ENCODE measurements at regions not wholly inside any gene's neighbourhood (a gene's known extent, or its start where the extent isn't known, plus 50 kb on each side); places are given as distances from the start of the nearest gene placed in this dataset.
"Not testable (repeated sequence)": the region's sequence is repeated elsewhere in the genome, so short reads cannot be mapped to it uniquely, and the experiment has no call there.

- H3K36me3 Mint-ChIP-seq (ENCODE audit: low read depth) = no peaks in the 10 kb centered on the region
- H3K4me1 Mint-ChIP-seq = no peaks in the 10 kb centered on the region
- DNase-seq = no peak
- H3K9me3 ChIP-seq (ENCODE audit: control insufficient read depth, low read length, poor library complexity, severe bottlenecking) = peaks cover 8% of the 10 kb centered on the region
- ATAC-seq = no peak
- no peak overlapping the region for H3K27ac Mint-ChIP-seq
- no peak overlapping the region for H3K4me3 Mint-ChIP-seq
- no peaks in the 10 kb centered on the region for H3K27me3 Mint-ChIP-seq
Observed at GRCh38 chrX:64853424-64853823, 122.8 kb downstream of the ZC4H2 start.

- peaks cover 13% of the 10 kb centered on the region for H3K9me3 ChIP-seq (ENCODE audit: control insufficient read depth, low read length, poor library complexity, severe bottlenecking)
- H3K27me3 Mint-ChIP-seq = no peaks in the 10 kb centered on the region
- no peaks in the 10 kb centered on the region for H3K36me3 Mint-ChIP-seq (ENCODE audit: low read depth)
- DNase-seq = no peak
- no peak overlapping the region for H3K27ac Mint-ChIP-seq
- no peak overlapping the region for H3K4me3 Mint-ChIP-seq
- ATAC-seq = no peak
- no peaks in the 10 kb centered on the region for H3K4me1 Mint-ChIP-seq
Observed at GRCh38 chrX:64850371-64851082, 125.7 kb downstream of the ZC4H2 start.

- Mint-ChIP-seq H3K4me3 (peak overlapping the region; percentile 25), H3K27ac (no peak overlapping the region), H3K4me1 (peaks cover 9% of the 10 kb centered on the region), H3K27me3 (no peaks in the 10 kb centered on the region), H3K36me3 (ENCODE audit: low read depth) (no peaks in the 10 kb centered on the region)
- no peak for ATAC-seq
- H3K9me3 ChIP-seq (ENCODE audit: control insufficient read depth, low read length, poor library complexity, severe bottlenecking) = peaks cover 5% of the 10 kb centered on the region
- no peak for DNase-seq
Observed at GRCh38 chrX:64843224-64843623, 133.0 kb downstream of the ZC4H2 start.

DNA sequence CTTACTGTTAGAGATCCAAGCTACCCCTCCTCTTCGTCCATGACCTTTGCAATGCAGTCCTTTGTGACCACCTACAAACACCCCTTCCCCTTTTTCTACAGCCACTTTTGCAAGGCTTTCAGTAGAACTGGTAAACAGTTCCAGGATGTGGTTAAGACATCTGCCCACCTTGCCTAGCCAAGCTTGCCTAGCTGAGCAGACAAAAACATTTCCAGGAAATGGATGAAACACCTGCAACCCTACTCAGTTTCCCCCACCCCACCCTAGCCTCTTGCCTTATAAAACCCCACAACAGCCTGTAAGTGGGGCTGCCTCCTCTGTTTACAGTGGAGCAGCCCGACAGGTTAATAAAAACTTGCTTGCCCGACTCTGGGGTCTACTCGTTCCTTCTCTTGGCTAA lies 133.8 kb downstream of the ZC4H2 start:
- no peak overlapping the region for H3K27ac Mint-ChIP-seq
- no peaks in the 10 kb centered on the region for H3K36me3 Mint-ChIP-seq (ENCODE audit: low read depth)
- peaks cover 5% of the 10 kb centered on the region for H3K9me3 ChIP-seq (ENCODE audit: control insufficient read depth, low read length, poor library complexity, severe bottlenecking)
- H3K4me3 Mint-ChIP-seq = peak overlapping the region; percentile 63
- peaks cover 9% of the 10 kb centered on the region for H3K4me1 Mint-ChIP-seq
- no peak for ATAC-seq
- H3K27me3 Mint-ChIP-seq = no peaks in the 10 kb centered on the region
- DNase-seq = no peak

DNA sequence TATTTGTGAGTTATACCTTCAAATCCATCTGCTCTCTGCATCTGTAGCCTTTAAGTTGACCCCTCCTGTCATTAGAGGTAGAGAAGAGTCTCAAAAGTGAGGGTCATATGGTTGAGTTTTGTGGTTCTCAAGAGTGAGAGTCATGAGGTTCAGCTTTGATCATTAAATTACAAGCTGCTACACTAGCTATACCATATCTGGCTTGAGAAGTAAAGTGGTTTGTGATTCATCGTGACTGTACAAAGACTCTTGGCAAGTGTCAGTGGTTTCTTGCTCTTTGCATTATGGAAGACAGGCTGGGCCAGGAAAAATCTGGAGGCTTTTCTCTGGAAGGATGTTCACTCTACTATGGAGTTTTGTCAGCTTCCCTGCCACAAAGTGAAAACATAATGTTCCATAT lies 170.6 kb downstream of the ZC4H2 start:
- H3K4me1 Mint-ChIP-seq = no peaks in the 10 kb centered on the region
- ATAC-seq (no peak), DNase-seq (no peak)
- H3K27ac Mint-ChIP-seq = no peak overlapping the region
- H3K9me3 ChIP-seq (ENCODE audit: control insufficient read depth, low read length, poor library complexity, severe bottlenecking) = peaks cover 2% of the 10 kb centered on the region
- H3K27me3 Mint-ChIP-seq = no peaks in the 10 kb centered on the region
- H3K36me3 Mint-ChIP-seq (ENCODE audit: low read depth) = no peaks in the 10 kb centered on the region
- H3K4me3 Mint-ChIP-seq = no peak overlapping the region

GRCh38 chrX:64792598-64793337 lies 183.5 kb downstream of the ZC4H2 start:
- DNase-seq = no peak
- Mint-ChIP-seq H3K27me3 (no peaks in the 10 kb centered on the region), H3K36me3 (ENCODE audit: low read depth) (no peaks in the 10 kb centered on the region), H3K27ac (no peak overlapping the region), H3K4me1 (no peaks in the 10 kb centered on the region), H3K4me3 (no peak overlapping the region)
- H3K9me3 ChIP-seq (ENCODE audit: control insufficient read depth, low read length, poor library complexity, severe bottlenecking) = no peaks in the 10 kb centered on the region
- ATAC-seq = no peak

DNA sequence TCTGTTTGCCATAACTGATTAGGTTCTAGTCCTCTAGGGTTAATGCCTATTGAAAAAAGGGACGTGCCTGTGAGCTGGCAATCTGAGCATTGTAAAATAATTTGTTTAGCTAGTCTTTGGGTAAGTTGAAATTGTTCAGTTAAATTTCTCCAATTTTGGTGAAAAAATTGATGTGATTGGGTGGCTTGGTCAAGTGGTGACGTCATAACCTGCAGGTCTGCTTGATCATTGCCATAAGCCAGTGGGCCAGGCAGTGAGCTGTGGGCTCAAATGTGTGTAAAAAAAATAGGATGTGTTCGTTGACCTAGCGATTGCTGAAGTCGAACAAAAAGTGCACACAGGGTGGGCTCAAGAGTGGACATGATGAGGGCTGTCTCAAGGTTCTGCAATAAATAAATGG lies 193.3 kb downstream of the ZC4H2 start:
- Mint-ChIP-seq H3K4me1 (no peaks in the 10 kb centered on the region), H3K27ac (no peak overlapping the region), H3K36me3 (ENCODE audit: low read depth) (no peaks in the 10 kb centered on the region), H3K4me3 (no peak overlapping the region), H3K27me3 (no peaks in the 10 kb centered on the region)
- H3K9me3 ChIP-seq (ENCODE audit: control insufficient read depth, low read length, poor library complexity, severe bottlenecking) = peaks cover 4% of the 10 kb centered on the region
- ATAC-seq (no peak), DNase-seq (no peak)

- Mint-ChIP-seq H3K27ac (no peak overlapping the region), H3K36me3 (ENCODE audit: low read depth) (no peaks in the 10 kb centered on the region), H3K4me3 (no peak overlapping the region), H3K27me3 (no peaks in the 10 kb centered on the region), H3K4me1 (no peaks in the 10 kb centered on the region)
- ATAC-seq (no peak), DNase-seq (no peak)
- peaks cover 2% of the 10 kb centered on the region for H3K9me3 ChIP-seq (ENCODE audit: control insufficient read depth, low read length, poor library complexity, severe bottlenecking)
Observed at GRCh38 chrX:64758047-64758446, 218.2 kb downstream of the ZC4H2 start.

DNA sequence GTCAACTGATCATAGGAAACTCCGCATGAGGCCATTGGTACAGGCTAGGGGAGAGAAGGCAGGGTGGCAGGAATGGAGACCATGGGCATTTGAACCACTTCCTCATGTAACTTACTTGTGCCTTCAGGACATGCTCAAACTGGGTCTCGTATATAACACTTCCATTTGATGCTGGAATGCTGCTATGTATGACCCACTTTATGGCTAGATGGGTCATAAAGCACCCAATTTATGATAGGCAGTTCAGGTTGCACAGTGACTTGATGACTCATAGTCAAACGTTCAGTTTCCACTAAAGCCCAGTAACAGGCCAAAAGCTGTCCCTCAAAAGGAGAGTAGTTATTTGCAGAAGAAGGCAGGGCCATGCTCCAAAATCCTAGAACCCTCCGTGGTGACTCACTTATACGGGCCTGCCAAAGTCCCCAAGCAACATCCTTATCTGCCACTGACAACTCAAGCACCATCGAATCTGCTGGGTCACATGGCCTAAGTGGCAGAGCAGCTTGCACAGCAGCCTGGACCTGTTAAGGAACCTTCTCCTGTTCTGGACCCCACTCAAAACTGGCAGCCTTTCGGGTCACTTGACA lies 236.4 kb downstream of the ZC4H2 start:
- H3K9me3 ChIP-seq (ENCODE audit: control insufficient read depth, low read length, poor library complexity, severe bottlenecking) = no peaks in the 10 kb centered on the region
- DNase-seq = no peak
- H3K4me1 Mint-ChIP-seq = no peaks in the 10 kb centered on the region
- no peak for ATAC-seq
- H3K27me3 Mint-ChIP-seq = no peaks in the 10 kb centered on the region
- H3K27ac Mint-ChIP-seq = no peak overlapping the region
- H3K4me3 Mint-ChIP-seq = no peak overlapping the region
- H3K36me3 Mint-ChIP-seq (ENCODE audit: low read depth) = no peaks in the 10 kb centered on the region

GRCh38 chrX:64698317-64698716 lies 277.9 kb downstream of the ZC4H2 start:
- no peak for DNase-seq
- peaks cover 2% of the 10 kb centered on the region for H3K36me3 Mint-ChIP-seq (ENCODE audit: low read depth)
- H3K4me1 Mint-ChIP-seq = no peaks in the 10 kb centered on the region
- H3K27me3 Mint-ChIP-seq = no peaks in the 10 kb centered on the region
- no peak overlapping the region for H3K27ac Mint-ChIP-seq
- no peak overlapping the region for H3K4me3 Mint-ChIP-seq
- H3K9me3 ChIP-seq (ENCODE audit: control insufficient read depth, low read length, poor library complexity, severe bottlenecking) = no peaks in the 10 kb centered on the region
- no peak for ATAC-seq

DNA sequence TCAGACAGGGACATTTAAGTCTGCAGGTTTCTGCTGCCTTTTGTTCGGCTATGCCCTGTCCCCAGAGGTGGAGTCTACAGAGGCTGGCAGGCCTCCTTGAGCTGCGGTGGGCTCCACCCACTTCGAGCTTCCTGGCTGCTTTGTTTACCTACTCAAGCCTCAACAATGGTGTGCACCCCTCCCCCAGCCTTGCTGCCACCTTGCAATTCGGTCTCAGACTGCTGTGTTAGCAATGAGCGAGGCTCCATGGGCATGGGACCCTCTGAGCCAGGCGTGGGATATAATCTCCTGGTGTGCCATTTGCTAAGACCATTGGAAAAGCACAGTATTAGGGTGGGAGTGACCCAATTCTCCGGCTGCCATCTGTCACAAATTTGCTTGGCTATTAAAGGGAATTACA lies 280.9 kb downstream of the ZC4H2 start:
- H3K4me3 Mint-ChIP-seq; H3K36me3 Mint-ChIP-seq (ENCODE audit: low read depth); H3K27ac Mint-ChIP-seq; H3K27me3 Mint-ChIP-seq; H3K9me3 ChIP-seq (ENCODE audit: control insufficient read depth, low read length, poor library complexity, severe bottlenecking); ATAC-seq; DNase-seq; H3K4me1 Mint-ChIP-seq: not testable (repeated sequence)

GRCh38 chrX:64662876-64663275 lies 267.6 kb upstream of the MTMR8 start:
- Mint-ChIP-seq H3K27me3 (no peaks in the 10 kb centered on the region), H3K27ac (no peak overlapping the region), H3K36me3 (ENCODE audit: low read depth) (peaks cover 7% of the 10 kb centered on the region), H3K4me1 (no peaks in the 10 kb centered on the region), H3K4me3 (no peak overlapping the region)
- DNase-seq (no peak), ATAC-seq (no peak)
- no peaks in the 10 kb centered on the region for H3K9me3 ChIP-seq (ENCODE audit: control insufficient read depth, low read length, poor library complexity, severe bottlenecking)

- H3K36me3 Mint-ChIP-seq (ENCODE audit: low read depth); H3K27me3 Mint-ChIP-seq; H3K4me1 Mint-ChIP-seq; H3K9me3 ChIP-seq (ENCODE audit: control insufficient read depth, low read length, poor library complexity, severe bottlenecking); H3K27ac Mint-ChIP-seq; H3K4me3 Mint-ChIP-seq; DNase-seq; ATAC-seq: not testable (repeated sequence)
Observed at GRCh38 chrX:64657229-64657628, 262.0 kb upstream of the MTMR8 start.

DNA sequence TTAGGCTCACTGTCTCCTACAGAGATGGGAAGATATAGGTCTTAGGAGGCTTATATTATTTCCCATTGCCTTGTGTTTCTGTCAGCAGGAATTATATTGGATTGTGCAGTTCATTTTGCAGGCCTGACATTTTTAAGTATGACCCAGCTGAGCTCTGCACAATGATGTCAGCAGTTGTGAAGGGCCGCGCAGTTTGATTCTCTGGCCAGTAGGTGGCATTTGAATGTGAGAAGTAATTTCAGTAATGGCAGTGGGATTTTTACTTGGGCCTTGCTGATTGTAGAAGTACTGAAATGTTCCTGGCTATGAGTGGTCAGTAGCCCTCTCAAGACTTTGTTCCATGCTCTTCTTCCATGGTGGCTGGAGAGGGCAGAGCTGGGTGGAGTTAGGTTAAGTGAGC lies 247.2 kb upstream of the MTMR8 start:
- no peak for DNase-seq
- Mint-ChIP-seq H3K27me3 (no peaks in the 10 kb centered on the region), H3K4me1 (no peaks in the 10 kb centered on the region), H3K36me3 (ENCODE audit: low read depth) (no peaks in the 10 kb centered on the region), H3K4me3 (no peak overlapping the region), H3K27ac (no peak overlapping the region)
- no peaks in the 10 kb centered on the region for H3K9me3 ChIP-seq (ENCODE audit: control insufficient read depth, low read length, poor library complexity, severe bottlenecking)
- no peak for ATAC-seq

All from T-helper 17 cell (primary cell).